ENCODE measurements at regions not wholly inside any gene's neighbourhood (a gene's known extent, or its start where the extent isn't known, plus 50 kb on each side); places are given as distances from the start of the nearest gene placed in this dataset.
"Not testable (repeated sequence)": the region's sequence is repeated elsewhere in the genome, so short reads cannot be mapped to it uniquely, and the experiment has no call there.

DNA sequence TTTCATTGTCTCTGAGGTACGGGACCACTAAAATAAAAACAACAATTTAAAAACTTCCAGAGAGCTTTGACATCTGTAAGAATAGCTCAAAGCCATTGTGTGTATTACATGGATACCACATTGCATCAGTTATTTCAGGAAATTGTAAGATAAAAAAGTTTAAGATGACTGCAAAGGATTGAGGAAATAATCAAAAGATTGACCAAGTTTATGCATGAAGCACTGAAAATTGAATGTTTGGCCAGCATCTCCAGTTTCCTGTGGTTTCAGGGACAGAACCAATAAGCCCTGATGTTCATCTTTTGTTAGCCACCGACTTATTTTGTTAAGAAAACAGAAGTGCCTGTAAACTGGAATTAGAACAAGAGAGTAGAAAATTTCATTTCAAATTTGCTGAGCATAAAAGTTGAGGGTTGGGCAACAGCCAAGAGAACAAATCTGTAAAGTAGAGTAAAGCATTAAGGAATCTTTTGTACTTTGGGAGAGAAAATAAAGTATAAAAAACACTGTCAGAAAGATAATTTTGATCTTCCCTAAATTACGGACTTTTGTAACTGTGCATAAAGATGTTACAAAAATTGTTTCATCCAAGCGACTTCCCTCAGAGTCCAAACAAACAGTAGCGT lies 211.5 kb upstream of the P2RY1 start:
- DNase-seq = no peak

DNA sequence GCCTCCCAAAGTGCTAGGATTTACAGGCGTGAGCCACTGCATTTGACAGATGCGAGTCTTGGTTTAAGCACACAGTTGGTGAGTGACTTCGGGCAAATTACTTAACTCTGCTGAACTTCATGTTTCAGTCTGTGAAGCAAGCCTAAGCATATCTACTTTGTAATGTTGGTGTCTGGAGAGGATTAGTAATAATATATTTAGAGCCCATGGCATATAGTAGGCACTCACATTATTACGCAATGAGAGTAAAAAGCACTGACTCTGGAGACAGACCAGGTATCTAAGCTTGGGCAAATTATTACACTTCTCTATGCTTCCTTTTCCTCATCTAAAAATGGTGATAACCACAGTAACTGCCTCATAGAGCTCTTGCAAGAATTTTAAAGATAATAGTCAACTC lies 208.7 kb upstream of the P2RY1 start:
- no peak for DNase-seq

DNA sequence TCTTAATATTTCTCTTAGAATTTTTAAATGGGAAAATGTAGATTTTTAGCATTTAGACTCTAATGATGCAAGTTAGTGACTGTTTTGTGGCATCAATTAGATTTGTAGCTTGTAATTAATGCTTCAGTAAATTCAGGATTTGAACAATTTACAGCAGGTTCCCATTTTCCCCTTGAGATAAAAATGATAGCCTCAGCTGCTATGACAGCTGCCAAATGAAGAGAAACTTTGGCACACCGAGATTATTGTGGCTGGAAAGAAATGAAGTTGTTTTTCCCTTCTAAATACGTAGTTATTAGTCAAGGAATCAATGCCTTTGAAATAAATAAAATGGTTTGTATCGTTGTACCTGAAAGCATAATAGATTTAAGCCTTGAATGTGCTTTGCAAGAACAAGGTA lies 206.4 kb upstream of the P2RY1 start:
- no peak for DNase-seq

DNA sequence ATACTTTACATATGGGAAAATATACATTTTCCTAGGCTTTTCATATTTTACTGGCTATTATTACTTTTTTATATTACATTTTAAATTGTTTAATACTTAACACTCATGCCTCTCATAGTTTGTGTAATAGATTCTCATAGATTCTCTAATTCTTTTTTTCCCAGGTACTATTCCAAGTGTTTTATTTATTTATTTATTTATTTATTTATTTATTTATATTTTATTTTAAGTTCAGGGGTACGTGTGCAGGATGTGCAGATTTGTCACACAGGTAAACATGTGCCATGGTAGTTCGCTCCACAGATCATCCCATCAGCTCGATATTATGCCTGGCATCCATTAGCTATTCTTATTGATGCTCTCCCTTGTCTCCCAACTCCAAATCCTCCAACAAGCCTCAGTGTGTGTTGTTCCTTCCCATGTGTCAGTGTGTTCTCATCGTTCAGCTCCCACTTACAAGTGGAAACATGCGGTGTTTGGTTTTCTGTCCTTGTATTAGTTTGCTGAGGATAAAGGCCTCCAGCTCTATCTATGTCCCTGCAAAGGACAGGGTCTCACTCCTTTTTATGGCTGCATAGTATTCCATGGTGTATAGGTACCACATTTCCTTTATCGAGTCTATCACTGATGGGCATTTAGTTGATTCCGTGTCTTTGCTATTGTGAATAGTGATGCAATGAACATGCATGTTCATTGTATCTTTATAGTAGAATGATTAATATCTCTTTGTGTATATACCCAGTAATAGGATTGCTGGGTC lies 205.4 kb upstream of the P2RY1 start:
- no peak for DNase-seq

DNA sequence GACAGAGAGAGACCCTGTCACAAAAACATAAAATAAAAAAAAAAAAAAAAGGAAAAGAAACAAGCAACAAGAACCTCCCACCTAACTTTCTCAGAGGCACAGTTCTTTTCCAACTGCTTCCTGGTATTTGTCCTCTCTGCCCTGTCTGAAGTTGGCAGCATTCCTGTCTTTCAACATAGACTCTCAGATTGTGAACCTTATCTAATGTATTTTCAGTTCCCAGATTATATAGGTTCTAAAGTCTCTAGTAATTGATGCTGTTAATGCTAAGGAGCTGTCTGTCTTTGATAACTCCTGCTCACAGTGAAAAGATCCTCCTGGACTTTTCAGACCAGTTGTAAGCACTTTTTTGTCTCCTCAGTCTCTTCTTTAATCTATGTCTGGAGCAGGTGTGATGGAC lies 199.5 kb upstream of the P2RY1 start:
- no peak for DNase-seq

DNA sequence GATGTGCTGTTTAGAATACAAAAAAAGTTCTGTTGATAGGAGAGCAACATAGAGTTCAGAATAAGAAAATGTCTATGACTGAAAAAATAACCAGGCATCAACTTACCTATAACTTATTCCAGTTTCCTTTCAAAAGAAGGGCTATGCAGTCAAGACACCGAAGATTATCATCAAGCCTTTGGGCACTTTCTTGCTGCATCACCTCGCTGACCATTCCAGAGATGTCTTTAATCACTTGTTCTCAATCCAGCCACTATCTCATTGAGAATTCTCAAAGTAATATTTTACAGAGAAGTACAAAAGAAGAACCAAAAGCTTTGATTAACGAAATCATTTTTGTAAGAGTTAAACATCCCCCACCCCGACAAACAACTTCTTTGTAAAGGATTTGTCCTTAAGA lies 198.3 kb upstream of the P2RY1 start:
- no peak for DNase-seq

DNA sequence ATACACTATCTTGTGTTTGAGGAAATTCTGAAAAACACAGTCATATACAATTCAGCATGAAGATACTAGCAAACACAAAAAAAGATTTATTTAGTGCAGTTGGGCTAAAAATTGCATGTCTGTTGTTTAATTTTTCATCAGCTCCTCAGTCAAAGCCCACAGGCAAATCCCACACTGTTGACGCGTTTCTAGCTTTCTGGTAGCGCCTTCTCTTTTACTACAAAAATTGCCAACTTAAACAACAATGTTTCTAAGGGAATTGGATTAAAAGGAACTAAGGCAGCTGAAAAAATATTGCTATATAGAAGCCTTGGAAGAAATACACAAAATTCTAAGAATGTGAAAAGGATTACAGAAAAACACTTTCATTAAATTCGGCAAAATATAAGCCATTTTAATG lies 196.7 kb upstream of the P2RY1 start:
- no peak for DNase-seq

DNA sequence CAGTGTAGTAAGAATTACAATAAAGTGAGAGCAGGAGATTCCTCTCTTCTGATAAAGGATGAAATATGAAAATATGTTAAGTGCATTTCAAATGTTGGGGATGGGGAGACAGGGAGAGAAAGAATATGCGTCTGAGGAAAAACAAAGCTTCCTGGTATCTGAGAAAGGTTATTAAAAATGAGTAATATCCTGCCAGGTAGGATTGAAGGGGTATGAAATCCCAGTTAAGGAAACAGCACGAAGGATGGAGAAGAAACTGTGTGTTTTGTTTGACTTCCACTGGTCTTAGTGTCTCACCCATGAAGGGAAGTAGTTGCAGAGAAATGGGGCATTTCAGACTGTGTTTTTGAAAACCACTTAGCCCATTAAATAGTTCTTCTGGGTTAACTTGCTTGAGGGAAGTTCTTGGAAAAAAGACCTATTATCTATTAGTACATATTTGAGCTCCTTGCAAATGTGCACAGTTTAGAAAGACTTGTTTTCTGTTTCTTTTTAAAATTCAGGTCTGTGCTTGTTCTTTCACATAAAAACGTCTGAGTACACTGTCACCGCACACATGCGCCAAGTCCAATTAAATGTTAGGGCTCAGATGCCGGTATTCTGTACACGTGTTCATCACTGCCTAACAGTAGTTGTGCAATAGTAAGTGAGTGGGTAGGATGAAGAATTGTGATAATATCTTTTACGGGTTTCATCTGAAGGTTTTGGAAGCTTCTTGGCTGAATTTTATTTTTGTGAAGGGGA lies 196.1 kb upstream of the P2RY1 start:
- DNase-seq = no peak

DNA sequence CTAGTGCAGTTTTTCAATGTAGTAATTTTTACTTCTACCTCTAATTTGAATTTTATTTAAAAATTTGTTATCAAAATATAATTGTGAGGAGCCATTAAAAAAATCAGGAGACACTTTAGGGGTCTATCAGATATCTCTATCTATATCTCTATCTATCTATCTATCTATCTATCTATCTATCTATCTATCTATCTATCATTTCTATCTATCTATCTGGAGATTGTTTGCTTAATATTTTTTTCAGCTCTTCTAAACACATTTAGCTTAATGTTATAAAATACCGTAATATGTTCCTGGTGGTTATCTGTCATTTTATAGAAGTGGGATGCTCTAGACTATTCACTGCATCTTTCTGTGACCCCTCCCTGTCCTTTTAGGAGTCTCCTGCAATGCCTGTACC lies 193.7 kb upstream of the P2RY1 start:
- no peak for DNase-seq

DNA sequence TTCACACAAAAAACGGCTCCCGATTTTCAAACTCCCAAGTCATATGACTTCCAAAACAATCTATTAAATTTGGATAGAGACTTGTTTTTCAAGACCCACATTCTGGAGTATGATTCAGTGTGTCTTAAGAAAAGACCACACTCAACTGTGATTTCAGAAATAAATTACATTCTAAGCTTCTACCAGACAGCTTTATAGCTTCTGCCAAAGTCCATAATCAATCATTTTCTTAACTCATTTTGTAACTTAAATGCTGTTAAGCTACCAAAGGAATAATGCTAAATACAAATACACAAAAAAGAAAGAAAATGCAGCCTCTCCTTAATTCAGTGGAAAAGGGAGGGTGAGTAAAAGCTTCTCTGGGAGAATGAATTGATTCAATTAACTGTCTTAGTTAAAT lies 192.3 kb upstream of the P2RY1 start:
- DNase-seq = no peak

DNA sequence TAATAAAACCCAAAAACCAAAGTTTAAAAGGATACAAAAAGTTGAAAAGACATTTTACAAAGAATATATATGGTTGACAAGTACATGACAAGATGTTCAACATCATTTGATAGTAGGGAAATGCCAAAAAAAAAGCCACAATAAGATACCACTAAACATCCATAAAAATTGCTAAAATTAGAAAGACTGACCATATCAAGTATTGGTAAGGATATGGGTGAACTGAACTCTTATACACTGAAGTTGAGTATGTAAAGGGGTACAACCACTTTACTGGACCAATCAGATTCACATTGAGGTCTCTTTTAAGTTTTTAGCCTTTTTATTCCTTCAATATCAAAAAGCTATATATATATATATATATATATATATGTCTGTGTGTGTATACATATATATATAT lies 190.5 kb upstream of the P2RY1 start:
- no peak for DNase-seq

DNA sequence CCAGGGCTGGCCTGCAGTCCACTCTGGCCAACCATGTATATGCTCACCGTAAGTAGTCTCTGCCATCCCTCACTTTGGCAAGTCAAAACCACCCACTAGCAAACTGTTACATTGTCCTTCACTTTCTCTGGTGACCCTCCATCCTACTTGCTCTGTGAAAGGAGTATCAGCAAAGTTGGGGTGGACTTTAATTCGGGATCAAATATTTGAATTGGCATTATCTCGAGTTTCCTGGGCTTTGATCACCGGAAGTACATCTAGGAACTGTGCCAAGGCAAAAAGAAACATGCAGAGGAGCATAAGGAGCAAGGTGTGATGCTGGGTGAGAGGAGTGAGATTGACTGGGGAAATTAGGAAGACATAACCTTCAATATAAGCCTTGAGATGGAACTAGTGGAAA lies 188.9 kb upstream of the P2RY1 start:
- no peak for DNase-seq

DNA sequence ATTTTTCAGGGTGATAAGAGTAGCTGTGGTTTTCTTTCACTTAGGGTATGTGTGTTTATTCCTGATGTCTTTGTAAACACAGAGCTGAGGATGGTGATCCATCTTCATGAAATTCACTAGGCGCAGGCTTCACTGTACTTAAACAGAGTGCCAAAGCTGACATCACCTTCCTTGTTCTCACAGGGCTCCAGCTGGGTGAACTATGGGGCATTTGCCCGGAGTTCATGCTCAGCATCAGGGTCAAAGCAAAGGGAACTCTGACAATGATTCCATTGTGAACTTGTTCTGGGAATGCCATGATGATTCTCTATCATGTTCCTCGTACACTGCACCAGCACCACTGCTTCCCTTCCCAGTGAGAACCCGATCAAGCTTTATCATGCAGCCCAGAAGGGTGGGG lies 184.8 kb upstream of the P2RY1 start:
- DNase-seq = no peak

DNA sequence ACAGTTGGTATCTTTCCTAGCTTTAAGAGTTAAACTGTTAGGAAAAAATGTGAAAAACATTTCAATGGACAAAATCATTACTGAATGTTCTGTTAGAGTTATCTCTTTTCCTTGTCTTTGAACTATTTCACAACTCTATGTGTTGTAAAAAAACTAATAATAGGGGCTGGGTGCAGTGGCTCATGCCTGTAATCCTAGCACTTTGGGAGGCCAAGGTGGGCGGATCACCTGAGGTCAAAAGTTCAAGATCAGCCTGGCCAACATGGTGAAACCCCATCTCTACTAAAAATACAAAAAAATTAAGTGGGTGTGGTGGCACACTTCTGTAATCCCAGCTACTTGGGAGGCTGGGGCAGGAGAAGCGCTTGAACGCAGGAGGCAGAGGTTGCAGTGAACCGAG lies 184.0 kb upstream of the P2RY1 start:
- not testable (repeated sequence) for DNase-seq

DNA sequence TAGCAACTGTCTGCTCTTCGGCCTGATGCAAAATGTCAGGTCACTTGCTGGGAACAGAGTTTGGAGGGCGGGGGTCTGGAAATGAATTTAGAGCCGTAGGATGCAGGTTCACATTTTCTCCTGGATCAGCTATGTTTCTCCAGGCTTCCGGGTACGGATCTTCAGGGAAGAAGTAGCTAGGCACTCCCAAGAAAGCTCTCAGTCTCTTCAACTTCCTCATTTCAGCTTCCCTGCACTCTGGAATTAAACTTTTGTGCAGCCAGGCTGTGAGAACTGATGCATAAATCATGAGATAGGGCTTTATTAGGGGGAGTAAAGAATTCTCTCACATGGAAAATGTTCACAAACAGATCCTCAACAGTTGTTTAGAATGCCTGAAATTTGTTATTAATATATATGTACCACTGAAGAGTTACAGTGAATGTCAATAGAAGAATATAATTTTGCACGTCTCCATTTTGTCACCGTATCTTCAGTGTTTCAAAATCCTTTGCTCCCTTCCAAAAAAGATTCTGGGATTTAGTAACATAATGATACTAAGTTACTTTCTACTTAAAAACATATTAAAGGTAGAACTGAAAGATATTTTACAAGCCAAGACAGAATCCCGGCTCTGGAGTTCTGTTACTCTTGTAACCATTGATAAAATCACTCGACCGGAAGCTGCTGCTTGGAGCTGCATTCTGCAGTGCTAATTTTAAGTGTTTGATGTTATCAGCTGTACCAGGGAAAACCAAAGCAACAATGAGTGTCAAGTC lies 178.5 kb upstream of the P2RY1 start:
- DNase-seq = no peak

DNA sequence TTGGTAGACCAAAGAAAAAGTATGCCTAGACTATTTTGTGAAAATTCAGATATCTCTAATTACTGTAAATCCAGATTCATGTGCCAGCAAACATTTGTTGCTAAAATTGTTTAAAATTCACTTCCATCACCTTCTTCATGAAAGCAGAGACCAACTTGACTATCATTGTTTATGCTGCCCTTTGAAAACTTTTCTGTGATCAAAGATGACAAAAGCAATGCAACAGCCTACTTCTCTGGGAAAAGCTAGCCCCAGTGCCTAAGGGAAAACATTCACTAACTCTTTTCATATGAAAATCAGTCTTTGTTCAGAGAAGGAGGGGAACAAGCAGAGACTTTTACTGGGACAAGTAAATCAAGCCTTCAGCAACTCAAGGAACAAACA lies 178.0 kb upstream of the P2RY1 start:
- DNase-seq = no peak

DNA sequence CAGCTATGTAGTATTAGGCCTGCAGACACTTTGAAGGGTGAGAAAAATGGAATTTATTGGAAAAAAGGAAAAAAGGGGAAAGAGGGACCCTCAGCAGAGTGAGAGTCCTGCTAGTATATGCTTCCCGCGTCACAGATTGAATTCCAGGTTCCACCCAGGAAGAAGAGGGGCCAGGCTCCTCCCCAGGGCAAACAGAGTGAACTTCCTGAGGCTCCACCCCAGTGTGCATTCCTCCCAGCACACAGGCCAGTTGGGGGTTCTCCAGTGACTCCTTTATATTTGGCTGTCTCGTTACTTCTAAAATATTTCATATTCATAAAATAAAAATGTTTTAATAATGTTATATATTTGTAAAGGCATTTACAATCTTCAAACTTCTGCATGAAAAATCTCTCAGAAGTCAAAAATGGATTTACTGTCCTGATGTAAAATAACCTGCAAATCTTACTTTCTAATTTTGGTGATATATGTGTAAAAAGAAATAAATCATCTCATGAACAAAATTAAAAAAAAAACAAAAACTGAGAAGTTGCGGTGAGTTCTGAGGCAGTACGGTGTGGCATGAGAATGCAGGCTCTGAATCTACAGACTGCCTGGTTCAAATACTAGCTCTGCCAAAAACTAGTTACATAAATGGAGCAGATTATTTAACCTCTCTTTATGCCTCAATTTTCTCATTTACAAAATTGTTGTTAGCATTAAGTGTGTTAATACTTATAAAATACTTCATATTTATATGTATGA lies 175.8 kb upstream of the P2RY1 start:
- DNase-seq = no peak

DNA sequence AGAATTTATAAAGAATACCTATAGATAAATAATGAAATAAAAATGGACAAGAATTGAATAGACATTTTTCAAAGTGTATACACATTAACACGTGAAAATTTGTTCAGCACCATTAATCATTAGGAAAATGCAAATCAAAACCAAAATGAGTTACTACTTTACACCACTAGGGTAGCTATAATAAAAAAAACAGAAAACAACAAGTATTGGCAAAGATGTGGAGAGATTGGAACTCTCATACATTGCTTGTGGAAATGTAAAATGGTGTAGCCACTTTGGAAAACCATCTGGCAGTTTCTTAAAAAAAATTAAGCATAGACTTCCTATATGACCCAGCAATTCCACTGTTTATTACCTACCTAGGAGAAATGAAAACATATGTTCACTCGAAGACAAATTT lies 172.8 kb upstream of the P2RY1 start:
- DNase-seq = no peak

DNA sequence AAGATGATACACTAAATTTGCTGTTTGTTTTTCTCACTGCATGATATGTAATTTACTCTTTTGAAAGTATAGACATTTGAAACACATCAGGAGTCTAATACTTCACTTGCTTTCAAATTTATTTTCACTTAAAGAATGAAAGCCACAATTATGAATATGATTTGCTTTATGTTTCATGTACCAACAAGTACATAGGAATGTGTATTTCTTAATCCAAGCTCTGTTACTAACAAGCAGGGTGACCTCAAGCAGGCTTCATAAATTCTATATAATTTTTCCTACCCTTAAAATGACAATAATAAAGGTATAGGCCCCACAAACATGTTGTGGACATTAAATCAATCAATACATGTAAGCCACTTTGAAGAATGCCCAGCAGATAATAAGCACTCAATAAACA lies 170.2 kb upstream of the P2RY1 start:
- no peak for DNase-seq

DNA sequence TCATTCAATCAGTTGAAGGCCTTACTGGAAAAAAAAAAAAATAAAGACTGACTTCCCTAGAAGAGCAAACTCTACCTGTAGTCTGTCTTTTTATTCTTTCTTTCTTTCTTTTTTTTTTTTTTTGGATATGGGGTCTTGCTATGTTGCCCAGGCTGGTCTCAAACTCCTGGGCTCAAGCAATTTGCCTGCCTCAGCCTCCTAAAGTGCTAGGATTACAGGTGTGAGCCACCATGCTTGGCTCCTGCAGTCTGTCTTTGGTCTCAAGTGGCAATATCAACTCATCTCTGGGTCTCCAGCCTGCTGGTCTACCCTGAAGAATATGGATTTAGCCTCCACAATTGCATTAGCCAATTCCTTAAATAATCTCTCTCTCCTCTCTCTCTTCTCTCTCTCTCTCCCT lies 167.7 kb upstream of the P2RY1 start:
- no peak for DNase-seq

DNA sequence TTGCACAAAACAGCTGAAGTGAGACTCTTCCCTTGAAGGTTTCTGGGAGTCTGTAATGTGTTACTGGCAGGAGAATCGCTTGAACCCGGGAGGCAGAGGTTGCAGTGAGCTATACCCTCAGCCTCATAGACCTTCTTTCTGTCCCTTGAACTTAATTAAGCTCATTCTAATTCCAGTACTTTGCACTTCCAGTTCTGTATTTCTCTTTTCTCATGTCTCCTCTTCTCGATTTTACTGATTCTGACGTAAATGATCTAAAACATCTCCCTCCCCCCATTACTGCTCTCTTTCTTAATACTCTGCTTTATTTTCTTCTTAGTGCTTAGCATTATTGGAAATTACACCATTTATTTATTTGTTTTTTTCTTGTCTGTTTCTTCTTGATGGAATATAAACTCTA lies 165.4 kb upstream of the P2RY1 start:
- no peak for DNase-seq

DNA sequence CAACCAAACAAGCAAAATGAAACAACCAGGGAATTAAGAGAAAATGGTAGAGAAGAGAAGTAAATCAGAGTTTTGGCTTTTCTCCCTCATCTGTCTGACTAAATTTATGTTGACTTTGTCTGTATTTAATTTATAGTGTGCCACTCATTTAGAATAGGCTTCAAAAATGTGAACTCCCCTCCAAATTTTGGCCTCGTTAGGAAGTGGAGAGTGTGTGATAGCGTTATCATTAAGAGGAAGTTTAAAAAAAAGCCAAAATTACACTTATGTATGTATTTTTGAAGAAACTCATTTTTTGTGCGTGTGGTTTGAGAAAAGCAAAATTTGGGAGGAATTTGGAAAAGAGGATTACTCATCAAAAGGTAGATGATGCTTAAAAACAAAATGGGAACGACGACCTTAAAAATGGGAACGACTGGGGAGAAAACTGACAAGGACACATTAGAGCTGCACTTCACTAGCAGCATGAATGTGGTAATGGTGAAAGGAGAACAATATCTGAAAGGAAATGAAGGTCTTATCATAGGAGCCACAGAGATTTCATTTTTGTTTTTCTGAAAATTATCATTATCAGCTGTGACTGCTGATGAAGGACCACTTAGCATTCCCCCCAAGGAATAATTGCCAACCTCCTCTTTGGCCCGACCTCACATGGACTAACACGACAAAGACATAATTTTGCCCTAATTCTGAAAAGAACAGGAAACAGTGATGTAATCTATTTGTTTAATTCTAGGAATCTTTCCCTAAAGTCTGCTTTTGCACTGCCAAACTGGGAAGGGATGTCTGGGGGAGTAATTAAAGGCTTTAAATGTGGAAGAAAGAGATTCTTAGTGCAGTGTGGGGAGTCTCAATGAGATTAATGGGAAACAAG lies 163.2 kb upstream of the P2RY1 start:
- DNase-seq = no peak

Data from NCI-H1092 treated with DMSO at 0.1 percent for 48 hours (cell line).